ENCODE measurements at regions not wholly inside any gene's neighbourhood (a gene's known extent, or its start where the extent isn't known, plus 50 kb on each side); places are given as distances from the start of the nearest gene placed in this dataset.

DNA sequence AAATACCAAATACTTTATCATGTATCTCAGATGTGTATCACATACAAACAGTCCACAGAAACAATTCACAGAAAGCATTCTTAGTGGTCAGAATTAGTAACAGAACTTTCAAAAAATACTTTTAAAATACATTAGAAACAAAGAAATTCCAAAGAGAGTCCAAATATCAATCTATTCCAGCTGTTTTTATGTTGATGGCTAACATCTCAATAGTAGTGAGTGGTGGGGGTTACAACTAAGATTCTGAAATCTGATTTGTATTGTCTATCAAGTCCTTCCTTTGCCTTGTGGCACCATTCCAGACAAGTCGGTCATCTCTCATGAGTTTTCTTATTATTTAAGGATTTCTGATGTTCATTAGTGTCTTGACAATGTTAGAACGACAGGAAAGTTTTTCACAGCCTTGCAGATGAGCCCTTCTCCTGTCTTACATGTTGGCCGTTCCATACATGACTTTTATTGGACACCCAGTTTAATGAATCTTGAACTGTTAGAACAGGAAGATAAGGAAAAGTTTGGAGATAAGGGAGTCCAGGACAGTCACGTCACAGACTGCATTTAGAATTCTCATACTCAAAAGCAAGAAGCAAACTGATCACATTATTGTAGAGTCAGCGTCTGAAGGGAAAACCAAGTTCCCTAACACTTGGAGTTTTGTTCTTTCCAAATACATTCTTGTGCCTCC is 410.3 kb downstream of the PID1 start:
- no peak for DNase-seq

DNA sequence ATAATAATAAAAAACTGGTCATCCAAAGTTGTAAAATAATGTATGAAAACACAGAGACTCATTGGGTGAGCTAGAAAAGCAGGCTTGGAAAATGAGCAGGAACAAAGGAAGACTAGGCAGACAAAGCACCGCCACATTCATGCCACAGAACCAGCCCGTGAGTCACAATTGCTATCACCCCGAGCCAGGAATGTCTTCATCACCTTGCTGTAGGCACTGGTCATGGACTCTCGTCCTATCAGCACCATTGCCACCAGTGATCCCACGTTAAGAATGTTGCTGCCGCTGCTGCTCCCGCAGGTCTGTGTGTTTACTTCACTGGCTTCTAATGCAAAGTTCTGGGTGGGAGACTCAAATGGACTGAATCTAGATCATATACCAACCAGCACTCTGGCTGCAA is 417.9 kb downstream of the PID1 start:
- DNase-seq: no peak

DNA sequence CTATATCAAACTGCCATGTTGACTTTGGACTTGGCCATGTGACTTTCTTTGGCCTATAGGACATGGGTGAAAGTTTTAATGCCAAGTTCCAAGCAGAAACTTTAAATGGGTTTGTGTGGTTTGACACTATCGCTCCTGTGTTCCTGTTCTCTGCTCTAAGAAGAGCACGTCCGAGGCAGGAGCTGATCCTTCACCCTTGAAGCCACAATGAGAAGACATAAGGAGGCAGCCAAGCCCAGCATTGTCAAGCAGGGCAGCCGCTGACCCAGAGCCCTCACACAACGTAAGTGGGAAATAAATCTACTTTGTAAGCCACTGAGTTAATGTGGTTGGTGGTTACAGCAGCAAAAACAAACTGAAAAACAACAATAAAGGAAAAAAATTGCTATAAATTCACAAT is 422.4 kb downstream of the PID1 start:
- no peak for DNase-seq

DNA sequence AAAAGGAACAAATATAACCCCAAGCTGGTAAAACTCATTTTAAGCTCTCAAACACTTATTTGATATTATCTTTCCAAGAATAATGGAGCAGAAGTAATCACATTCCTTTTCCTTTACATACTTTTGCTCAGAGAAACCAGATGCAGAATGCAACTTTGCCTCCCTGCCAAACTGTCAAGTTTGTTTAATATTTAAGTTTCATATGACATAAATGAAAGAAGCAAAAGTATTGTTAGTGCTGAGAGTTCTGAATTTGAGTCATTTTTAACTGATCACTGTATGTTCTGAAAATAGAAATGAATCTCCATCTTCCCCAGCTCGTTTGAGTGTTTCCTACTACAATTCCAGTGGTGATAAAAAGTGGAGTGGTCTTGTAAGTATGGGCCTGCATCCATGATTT is 423.4 kb downstream of the PID1 start:
- no peak for DNase-seq

DNA sequence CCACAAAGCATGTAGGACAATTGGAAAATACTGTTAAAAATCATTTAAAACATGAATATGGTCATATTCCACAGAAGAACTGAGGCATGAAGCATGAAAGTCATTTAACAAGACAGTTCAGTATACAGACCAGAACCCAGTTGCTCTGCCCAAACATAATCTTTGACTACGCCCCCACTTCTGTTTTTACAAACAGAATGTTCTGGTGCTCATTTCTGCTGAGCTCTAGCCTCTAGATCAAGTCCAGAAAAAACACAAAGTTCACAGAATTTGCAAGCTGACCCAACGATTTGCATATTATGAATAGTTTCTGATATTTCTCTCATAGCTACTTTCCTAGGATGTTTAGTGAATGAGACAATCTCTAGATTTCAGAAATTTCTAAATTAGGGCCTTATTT is 424.9 kb downstream of the PID1 start:
- no peak for DNase-seq

DNA sequence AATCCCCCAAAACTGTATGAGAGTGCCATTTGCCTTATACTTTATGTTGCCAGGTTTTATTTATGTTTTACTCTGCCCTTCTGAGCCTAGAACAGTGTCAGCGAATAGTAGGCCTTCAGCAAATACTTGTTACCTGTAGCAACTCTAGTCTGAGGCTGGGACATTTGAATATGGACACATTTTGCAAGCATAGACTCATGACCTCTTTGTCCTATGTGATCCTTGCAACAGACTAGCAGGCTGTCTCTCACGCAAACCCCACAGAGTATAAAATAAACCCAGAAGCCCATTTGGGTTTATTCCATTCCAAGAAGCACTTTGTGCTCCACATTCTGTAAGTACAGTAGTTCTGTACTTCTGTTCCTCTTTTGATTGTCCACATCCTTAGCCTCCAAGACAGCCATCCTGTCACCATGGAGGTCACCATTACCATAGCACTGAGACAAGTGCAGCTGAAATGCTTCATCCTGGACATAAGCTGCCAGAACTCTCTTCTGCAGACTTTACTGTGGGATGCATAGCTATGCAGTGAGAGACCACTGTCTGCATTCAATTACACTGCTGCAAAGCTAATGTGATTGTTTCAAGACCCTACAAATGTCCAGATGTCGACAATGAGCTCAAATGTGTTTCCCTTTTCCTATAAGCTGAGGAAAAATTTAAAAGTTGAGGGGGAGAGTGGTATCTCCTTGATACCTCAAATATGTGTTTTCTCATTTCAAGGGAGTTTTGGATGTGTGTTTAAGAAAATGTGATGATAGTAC is 425.7 kb downstream of the PID1 start:
- DNase-seq: no peak

DNA sequence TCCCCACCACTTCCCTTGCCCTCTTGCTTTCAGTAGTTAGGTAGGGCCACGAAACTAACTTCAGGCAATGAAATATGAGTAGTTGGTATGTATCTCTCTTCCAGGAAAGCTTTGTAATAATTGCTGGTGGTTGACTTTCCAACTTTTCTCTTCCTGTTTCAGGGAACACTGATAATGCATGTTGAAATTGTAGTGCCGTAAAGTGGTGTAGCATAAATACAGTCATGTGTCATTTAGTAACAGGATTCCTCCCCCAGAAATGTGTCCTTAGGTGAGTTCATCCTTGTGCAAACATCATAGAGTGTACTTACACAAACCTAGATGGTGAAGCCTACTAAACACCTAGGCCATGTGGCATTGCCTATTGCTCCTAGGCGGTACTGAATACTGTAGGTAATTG is 429.2 kb downstream of the PID1 start:
- no peak for DNase-seq

DNA sequence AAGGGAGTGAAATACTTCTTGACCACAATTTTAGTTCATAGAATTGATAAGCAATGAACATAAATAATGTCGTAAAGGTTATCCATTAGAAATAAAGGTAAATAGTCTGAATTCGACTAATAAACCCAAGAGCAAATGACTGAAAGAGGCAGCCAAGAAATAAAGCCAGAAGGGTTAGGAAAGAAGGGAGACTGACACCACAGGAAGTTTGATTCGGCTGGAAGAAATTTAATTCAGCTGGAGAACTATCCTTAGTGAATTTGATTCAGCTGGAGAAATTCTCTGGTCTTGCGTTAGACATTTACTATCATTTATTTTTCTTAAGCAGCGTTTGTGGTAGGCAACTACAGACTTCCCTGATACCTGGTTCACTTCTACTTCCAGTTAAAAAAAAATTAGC is 429.6 kb downstream of the PID1 start:
- DNase-seq: no peak

DNA sequence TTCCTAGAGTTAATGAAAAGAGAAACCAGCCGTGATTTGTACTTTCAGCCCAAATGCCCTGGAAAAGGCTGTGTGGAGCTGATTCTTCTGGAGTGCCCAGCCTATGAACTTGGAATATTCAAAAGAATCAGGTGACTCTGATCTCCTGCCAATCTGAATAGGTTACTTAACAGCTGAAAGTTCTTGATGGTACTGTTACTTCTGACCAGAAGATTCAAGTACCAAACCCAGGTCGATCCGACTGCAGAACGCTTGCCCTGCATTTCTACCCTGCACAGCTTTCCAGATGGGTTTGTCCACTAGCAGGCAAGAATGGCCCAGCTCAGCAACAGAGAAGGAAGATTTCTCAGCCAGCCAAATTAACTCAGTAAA is 430.4 kb downstream of the PID1 start:
- no peak for DNase-seq

DNA sequence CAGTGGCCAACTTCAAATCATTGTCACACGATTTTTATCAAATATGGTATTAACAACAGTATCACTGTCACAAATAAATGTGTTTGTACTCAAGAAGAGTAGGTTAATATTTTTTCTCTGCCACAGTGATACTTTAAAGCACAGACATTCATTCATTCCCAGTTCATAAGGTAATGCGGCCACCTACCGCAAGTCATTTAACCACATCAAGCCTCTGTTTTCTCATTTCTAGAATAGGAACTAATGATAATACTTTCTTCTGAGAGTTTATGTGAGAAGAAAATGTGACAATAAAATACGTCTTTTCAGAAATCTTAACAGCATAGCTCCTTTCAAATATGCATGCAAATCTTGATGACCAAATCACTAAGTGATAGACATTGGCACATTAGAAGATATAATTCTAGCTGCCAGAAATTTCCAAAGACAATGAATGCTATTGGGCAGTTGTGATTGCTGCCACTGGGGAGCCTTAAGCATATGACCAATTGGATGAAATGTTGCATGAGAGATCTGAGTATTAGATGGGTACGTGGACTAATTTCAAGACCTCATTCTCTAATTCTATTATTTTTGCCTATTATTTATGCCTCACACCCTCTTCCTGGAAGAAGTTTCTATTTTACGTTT is 430.9 kb downstream of the PID1 start:
- DNase-seq: no peak

DNA sequence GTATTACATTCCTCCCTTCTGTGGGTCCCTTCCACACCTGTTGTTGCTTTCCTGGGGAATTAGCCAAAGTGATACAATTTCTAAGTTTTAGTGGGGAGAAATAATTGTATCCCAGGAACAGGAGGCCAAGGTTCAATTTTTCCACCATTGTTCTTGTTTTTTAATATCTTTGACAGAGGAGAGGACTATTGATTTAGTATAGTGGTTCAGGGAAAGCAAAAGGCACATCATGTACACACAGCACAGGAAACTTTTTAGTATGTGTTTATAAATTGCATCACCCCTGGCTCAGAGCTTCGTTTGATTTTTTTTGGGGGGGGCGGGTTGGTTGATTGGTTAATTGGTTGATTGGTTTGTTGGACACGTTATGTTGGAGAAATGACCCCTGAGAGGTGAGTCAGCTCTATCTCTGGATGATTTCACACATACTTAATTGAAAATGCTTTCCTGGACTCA is 431.6 kb downstream of the PID1 start:
- no peak for DNase-seq

DNA sequence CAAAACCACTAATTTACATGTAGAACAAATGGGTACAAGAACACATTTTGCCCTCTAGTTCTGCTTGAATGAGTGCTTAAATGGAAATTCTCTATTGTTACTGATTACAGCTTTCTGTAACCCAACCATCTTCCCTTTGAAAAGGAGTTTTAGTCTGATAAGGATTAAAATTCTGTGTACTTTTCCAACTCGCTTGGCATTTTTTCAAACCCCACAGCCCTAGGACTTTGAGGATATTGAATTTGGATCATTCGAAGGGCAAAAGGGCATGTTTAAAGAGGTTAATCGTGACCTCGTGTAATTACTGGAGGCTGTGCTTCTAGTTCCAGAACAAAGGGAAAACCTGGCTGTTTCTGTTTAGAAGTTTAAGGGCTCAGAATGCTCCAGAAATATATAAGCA is 432.3 kb downstream of the PID1 start:
- no peak for DNase-seq

DNA sequence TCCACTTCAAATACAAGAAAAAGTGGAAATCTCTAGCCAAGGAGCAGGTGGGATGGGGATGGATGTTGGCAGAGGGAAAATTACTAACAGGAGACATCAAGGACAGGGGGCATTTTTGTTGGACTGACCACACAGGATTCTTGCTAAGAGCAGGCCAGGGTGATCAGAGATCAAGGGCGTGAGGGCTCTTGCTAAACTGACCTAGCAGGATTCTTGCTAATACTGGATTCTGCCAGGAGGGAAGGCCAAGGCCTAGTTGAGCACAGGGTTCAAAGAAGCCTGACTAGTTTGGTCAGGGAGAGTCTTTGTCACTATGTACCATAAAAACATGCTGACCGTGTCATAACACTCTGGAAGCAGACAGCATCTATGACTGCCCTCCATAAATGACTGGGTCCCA is 442.7 kb downstream of the PID1 start:
- DNase-seq: no peak

DNA sequence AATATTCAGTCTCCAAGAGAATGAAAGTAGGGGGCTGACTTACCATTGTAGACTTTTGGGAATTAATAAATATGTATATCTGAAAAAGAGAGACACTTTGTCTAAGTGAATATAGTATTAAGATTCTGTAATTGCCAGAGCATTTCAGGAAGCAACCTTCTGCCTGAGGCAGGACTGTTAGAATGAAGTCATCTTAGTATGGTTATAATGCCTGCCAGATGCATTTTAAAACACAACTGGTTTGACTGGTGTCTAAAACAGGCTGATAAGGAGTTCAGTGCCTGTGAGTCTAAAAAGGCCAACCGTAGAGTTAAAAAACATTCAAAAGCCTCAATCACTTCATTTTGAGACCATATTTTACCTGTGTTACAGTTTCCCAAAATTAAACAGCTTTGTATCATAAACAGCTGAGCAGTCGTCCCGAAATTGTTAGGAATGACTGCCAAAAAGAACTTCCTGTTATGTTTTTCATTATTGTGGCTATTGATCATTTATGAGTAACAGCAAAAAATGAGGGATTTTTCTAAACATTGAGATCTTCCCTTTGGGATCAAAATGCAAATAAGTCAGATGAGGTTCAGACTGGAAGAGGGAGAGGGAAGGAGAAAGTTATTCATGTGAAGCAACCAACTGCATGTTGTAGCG is 443.9 kb downstream of the PID1 start:
- DNase-seq: no peak

DNA sequence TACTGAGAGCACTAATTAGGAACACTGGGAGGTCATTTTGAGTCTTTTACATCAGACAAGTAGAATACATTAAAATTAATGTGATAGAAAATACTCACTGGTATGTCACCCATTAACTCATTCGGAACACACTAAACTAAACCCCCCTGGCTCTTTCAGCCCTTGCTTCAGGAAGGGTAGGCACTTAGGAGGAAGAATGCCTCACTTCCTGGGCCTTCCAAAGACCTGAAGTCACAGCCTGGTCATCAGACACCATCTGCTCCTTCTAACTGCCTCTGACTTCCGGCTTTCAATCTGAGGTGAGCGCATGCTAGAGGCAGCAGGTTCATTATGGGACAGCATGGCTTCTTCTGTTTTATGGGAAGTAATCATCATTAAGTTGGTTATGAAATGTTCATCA is 451.4 kb downstream of the PID1 start:
- DNase-seq: no peak

DNA sequence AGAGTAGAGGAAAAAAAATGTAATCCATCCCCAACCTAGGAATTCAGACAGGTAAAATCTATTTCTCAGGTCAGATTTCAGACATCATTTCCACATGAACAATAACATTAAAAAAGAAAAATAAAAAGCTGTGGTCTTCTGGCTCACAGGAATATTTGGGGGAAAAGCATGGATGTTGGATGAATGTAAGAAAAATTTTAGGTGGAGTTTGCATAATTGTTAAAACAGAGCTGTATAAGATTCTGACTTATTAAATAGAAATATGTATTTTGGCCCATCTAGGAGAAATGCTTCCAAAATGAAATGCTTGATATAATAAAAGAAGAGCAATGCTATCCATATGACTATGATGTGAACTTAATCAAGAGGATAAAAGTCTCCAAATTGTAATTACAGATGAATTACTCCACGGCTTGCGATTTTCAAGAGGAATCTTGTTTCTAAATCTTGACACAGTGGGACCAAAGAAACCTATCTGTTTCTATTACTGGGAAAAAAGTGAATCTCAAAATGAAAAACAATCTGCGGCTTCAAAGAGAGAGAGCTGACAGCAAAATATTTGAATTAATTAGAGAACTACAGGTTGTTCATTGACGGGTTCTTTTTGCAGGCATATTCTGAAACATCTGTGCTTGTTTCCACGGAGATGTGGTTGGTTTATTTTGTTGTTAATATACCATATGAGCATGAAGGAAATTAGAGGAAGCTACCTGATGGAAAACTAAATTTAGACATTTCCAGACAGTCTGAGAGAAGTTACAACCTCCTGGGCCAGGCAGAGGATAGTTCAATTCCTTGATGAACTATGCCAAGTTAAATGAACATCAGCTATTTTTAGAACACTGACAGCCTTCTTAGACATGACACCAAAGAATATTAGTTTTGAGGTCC is 468.7 kb downstream of the PID1 start:
- no peak for DNase-seq

DNA sequence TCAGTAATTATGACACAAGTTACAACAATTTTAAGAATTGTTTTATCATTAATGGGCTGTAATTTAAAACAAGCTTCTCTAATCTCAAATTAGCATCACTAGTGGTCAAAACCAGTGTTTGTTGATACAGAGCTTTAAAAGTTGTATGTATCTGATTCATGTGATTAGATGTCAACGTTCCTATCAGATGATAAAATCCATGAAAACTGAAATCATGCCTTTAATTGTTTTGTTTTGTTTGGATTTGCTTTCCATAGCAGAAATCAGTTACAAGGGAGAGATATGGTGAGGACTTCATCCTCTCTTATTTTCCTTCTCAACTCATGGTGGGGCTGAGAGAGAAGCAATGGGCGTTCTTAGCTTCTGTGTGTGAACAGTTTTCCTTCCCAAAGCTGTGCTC is 469.6 kb downstream of the PID1 start:
- no peak for DNase-seq

DNA sequence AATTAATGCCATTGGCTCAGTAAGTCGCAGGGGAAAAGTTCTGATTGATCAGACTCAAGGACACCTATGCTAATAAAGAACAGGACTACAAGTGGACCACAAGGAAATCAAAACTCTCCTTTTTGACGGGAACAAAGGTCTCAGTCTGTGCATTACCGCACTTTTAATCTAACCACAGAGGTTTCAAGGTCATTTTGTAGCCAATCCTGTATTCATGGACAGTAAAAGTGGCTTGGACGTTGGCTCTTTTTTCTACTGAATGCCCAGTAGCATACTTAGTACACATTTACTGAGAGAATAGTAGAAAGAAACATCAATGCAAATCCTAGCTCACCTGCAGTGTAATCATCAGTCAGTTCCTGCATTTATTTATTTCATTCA is 471.9 kb downstream of the PID1 start:
- DNase-seq: no peak

DNA sequence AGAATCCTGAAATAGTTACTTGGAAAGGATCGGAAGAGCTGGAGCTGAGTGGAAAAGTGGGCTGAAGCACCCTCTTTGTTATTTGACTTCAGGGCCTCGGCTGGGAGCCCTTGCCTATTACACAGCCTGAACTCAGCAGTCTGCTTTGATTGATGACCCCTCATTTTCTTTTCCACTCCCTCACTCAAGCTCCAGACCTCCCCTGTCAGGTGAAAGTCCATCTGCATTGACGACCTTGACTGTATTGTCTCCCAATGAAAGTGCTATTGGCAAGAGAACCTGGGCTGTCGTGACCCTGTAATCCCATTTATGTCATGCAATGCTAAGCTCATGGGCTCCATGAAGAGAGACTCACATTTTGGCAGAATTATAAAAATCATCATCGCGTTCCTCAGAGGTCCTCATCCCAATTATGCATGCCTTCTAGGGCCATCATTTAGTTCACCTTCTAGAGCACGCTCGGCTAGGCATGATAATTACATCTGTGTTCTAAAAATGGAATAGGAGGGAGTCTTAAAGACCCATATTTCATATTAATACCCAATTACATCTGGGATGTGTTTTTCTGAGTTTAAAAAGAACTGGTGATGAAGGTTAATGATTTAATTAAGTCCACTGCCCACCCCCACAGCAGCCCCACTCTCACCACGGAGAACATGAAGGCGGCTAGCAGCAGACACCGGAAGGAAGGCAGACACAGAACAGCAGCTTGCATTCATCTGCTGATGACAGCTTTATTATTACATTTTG is 472.5 kb downstream of the PID1 start:
- DNase-seq: no peak

DNA sequence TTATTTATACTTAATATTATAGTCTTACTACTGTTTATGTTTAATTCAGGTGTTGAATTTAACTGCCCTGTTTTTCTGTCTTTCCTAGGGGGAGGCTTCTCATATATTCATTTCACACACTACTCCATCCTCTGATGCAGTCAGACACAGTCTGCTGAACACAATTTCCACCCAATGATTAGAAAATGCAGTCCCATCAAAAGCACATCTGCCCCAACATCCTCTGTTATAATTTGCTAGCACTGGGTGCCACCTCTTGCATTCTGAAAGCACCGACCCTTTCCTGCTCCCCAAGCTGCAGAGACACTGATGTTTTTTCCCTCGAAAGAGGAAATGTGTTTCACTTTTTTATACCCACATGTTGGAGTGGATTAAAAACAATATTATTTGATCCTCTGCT is 474.7 kb downstream of the PID1 start:
- no peak for DNase-seq

DNA sequence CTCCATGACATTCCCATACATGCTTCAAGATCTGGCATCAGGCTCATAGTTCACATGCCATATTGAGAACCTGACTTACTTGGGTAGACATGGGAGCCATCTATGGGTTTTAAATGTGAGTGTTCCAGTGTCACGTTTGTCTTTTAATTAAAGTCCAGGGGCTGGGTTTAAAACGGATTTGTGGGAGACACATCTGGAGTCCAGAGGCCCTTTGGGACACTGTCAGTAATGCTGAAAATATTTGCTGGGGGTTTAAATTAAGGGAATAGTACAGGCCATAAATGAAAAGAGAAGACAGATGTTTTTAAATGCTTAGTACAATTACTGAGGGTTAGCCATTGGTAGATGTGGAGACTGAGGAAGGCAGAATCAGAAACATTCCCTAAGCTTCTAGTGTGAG is 478.0 kb downstream of the PID1 start:
- DNase-seq: no peak

DNA sequence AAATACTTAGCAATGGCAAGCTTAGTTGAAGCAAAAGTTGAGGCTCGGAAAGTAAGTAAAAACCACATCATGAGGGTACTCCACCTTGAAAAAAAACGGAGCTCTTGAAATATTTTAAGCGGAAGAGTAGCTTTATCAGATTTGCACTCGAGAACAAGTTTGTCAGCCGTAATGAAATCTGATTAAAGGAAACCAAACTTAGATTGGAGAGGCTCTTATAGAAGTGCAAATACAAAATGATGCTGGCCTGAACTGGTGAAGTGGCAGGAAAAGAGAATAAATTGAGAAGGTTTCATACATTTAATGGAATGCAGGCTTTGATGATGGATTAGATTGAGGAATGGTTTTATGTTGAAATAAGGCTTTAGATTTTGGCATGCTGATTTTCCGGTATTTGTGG is 484.2 kb downstream of the PID1 start:
- no peak for DNase-seq
